Astrocyte (in vitro differentiated cells and primary cell): ENCODE measurements at regions not wholly inside any gene's neighbourhood (a gene's known extent, or its start where the extent isn't known, plus 50 kb on each side); places are given as distances from the start of the nearest gene placed in this dataset.
A peak's percentile ranks its signal among the peaks of the same experiment; 100 is the strongest.

Experiments used
- DNase-seq: peaks from one replicate; pipeline ENCODE4 v3.0.0-alpha.2; 2010; ENCODE audit warnings: low read depth
- FAIRE-seq: peaks from 2 replicates; lab custom pipeline; 2011; peaks lifted over from hg19 to GRCh38; lab: Jason Lieb, UNC
- H2AFZ ChIP-seq: 2 replicates; pipeline ENCODE4 v1.6.0; 2012; ENCODE audit warnings: low read depth, low read length, inconsistent platforms
- H3K27ac ChIP-seq: 2 replicates; pipeline ENCODE4 v1.5.1; 2011; ENCODE audit warnings: low read depth, low read length, inconsistent platforms
- H3K27me3 ChIP-seq: 2 replicates; pipeline ENCODE4 v1.6.0; 2011; ENCODE audit warnings: low read length, inconsistent platforms; ENCODE audit not compliant: insufficient read depth
- H3K36me3 ChIP-seq: 2 replicates; pipeline ENCODE4 v1.5.1; 2011; ENCODE audit warnings: low read length, inconsistent platforms; ENCODE audit not compliant: insufficient read depth
- H3K4me1 ChIP-seq: 2 replicates; pipeline ENCODE4 v1.5.1; 2011; ENCODE audit warnings: low read length, inconsistent platforms; ENCODE audit not compliant: insufficient read depth
- H3K4me2 ChIP-seq: 2 replicates; pipeline ENCODE4 v1.6.0; 2012; ENCODE audit warnings: low read length, inconsistent platforms
- H3K4me3 ChIP-seq: 2 replicates; pipeline ENCODE4 v1.5.1; 2011; ENCODE audit warnings: low read depth, mild to moderate bottlenecking, low read length, inconsistent platforms; ENCODE audit not compliant: insufficient read depth
- H3K79me2 ChIP-seq: 2 replicates; pipeline ENCODE4 v1.6.0; 2012; ENCODE audit warnings: mild to moderate bottlenecking, low read length, inconsistent platforms; ENCODE audit not compliant: insufficient read depth
- H3K9ac ChIP-seq: 2 replicates; pipeline ENCODE4 v1.6.0; 2012; ENCODE audit warnings: mild to moderate bottlenecking, low read length, inconsistent platforms
- H3K9me3 ChIP-seq: 2 replicates; pipeline ENCODE4 v1.5.1; 2012; ENCODE audit warnings: low read depth, mild to moderate bottlenecking, low read length, inconsistent platforms; ENCODE audit not compliant: insufficient read depth
- H4K20me1 ChIP-seq: 2 replicates; pipeline ENCODE4 v1.6.0; 2012; ENCODE audit warnings: low read length, inconsistent platforms; ENCODE audit not compliant: insufficient read depth
- H3K27ac Mint-ChIP-seq: one replicate; pipeline ENCODE4 v1.8.0; 2021; ENCODE audit warnings: mild to moderate bottlenecking, mixed read lengths; ENCODE audit not compliant: unreplicated experiment
- H3K27me3 Mint-ChIP-seq: one replicate; pipeline ENCODE4 v1.8.0; 2021; ENCODE audit warnings: low read depth, mixed read lengths; ENCODE audit not compliant: unreplicated experiment
- H3K36me3 Mint-ChIP-seq: one replicate; pipeline ENCODE4 v1.8.0; 2021; ENCODE audit warnings: low read depth, mixed read lengths; ENCODE audit not compliant: unreplicated experiment
- H3K4me1 Mint-ChIP-seq: one replicate; pipeline ENCODE4 v1.8.0; 2021; ENCODE audit warnings: low read depth, mixed read lengths; ENCODE audit not compliant: unreplicated experiment
- H3K4me3 Mint-ChIP-seq: one replicate; pipeline ENCODE4 v1.8.0; 2021; ENCODE audit warnings: mild to moderate bottlenecking, moderate library complexity, mixed read lengths; ENCODE audit not compliant: unreplicated experiment
- H3K9me3 Mint-ChIP-seq: one replicate; pipeline ENCODE4 v1.8.0; 2021; ENCODE audit warnings: mild to moderate bottlenecking, mixed read lengths; ENCODE audit not compliant: unreplicated experiment
- EZH2 ChIP-seq: IDR thresholded peaks from 2 replicates; pipeline ENCODE4 v1.6.1; 2012; ENCODE audit warnings: mild to moderate bottlenecking, low read length, inconsistent platforms; ENCODE audit not compliant: insufficient read depth
- TF ChIP-seq, protein P1 (sequence below): IDR thresholded peaks from 2 replicates; pipeline ENCODE4 v1.5.1; 2011; ENCODE audit warnings: low read depth, mild to moderate bottlenecking, inconsistent platforms, low read length, moderate library complexity; ENCODE audit not compliant: insufficient read depth

DNA sequence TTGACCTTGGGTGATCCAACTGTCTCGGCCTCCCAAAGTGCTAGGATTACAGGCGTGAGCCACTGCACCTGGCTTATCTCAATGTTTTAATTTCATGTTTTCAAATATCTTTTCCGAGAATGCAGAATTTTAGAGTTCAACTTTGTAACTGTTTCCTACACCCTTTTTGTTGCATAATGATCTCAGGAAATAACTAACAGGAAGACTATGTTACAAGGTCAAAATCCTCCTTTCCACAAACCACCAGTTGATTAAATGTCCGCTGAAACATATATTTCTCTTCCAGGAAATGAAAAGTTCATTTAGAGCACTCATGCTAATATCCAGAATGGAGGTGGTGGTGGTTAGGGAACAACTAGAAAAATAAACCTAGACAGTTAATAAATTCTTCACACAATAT, 377.8 kb downstream of the PPP4R3C start:
- Histone ChIP-seq H3K27ac (no peak overlapping the region), H4K20me1 (no peaks in the 10 kb centered on the region), H3K4me1 (no peaks in the 10 kb centered on the region), H2AFZ (no peak overlapping the region), H3K36me3 (no peaks in the 10 kb centered on the region), H3K9ac (no peak overlapping the region), H3K4me3 (no peak overlapping the region), H3K4me2 (no peak overlapping the region), H3K79me2 (no peaks in the 10 kb centered on the region), H3K9me3 (no peaks in the 10 kb centered on the region), H3K27me3 (no peaks in the 10 kb centered on the region)
- Mint-ChIP-seq H3K27ac (no peak overlapping the region), H3K4me3 (no peak overlapping the region), H3K4me1 (no peaks in the 10 kb centered on the region), H3K27me3 (no peaks in the 10 kb centered on the region), H3K36me3 (no peaks in the 10 kb centered on the region), H3K9me3 (no peaks in the 10 kb centered on the region)
- FAIRE-seq, result no peak
- TF ChIP-seq, protein P1, sequence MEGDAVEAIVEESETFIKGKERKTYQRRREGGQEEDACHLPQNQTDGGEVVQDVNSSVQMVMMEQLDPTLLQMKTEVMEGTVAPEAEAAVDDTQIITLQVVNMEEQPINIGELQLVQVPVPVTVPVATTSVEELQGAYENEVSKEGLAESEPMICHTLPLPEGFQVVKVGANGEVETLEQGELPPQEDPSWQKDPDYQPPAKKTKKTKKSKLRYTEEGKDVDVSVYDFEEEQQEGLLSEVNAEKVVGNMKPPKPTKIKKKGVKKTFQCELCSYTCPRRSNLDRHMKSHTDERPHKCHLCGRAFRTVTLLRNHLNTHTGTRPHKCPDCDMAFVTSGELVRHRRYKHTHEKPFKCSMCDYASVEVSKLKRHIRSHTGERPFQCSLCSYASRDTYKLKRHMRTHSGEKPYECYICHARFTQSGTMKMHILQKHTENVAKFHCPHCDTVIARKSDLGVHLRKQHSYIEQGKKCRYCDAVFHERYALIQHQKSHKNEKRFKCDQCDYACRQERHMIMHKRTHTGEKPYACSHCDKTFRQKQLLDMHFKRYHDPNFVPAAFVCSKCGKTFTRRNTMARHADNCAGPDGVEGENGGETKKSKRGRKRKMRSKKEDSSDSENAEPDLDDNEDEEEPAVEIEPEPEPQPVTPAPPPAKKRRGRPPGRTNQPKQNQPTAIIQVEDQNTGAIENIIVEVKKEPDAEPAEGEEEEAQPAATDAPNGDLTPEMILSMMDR, result no peak
- TF ChIP-seq EZH2, result no peak
- DNase-seq, result no peak

DNA sequence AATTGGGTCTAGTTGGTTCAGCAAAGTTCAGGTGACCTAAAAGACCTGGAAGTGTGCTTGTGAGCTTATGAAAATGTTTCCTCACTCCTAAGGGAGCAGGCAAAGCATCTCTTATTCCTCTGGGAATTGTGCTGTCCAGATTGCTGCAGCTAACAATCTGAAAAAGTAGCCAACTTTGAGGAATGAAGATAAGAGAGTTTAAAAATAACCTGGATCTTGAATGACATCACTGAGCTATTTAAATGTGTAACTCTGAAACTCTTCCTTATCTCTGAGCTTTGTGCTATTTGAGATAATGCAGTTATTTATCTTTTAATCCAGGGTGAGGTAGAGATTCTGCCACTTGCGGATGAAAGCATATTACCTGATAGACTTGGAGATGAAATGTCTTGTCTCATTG, 384.8 kb downstream of the PPP4R3C start:
- Mint-ChIP-seq H3K27me3 (no peaks in the 10 kb centered on the region), H3K4me1 (no peaks in the 10 kb centered on the region), H3K4me3 (no peak overlapping the region), H3K36me3 (no peaks in the 10 kb centered on the region), H3K9me3 (no peaks in the 10 kb centered on the region), H3K27ac (no peak overlapping the region)
- Histone ChIP-seq H3K9ac (no peak overlapping the region), H3K36me3 (no peaks in the 10 kb centered on the region), H3K9me3 (no peaks in the 10 kb centered on the region), H3K27ac (no peak overlapping the region), H4K20me1 (no peaks in the 10 kb centered on the region), H3K27me3 (no peaks in the 10 kb centered on the region), H3K4me2 (no peak overlapping the region), H3K4me3 (no peak overlapping the region), H2AFZ (no peak overlapping the region), H3K79me2 (no peaks in the 10 kb centered on the region), H3K4me1 (no peaks in the 10 kb centered on the region)
- peak; percentile 76 for FAIRE-seq
- no peak for DNase-seq
- no peak for TF ChIP-seq EZH2
- TF ChIP-seq, protein P1, result no peak

DNA sequence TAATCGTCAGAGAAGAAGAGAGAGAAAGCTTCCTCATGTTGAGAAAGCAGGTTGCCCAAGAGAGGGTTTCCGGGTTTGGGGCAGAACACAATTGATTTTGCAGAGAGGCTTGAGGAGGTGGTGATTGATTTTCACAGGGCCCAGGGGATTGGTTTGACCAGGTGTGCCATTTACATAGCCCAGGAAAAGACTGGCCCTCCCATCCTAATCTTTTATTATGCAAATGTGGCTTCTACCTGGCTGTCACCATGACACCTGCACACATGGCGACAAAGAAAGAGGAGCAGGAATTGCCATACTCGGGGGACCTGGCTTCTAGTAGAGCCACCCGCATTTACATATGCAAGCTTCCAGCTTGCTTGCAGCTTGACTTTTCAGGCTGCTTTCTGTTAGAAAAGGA, 405.3 kb downstream of the PPP4R3C start:
- Histone ChIP-seq H3K79me2 (no peaks in the 10 kb centered on the region), H3K4me2 (no peak overlapping the region), H3K4me3 (no peak overlapping the region), H3K27me3 (no peaks in the 10 kb centered on the region), H3K27ac (no peak overlapping the region), H3K36me3 (no peaks in the 10 kb centered on the region), H3K9ac (no peak overlapping the region), H2AFZ (no peak overlapping the region), H3K9me3 (no peaks in the 10 kb centered on the region), H3K4me1 (no peaks in the 10 kb centered on the region), H4K20me1 (no peaks in the 10 kb centered on the region)
- Mint-ChIP-seq H3K27ac (no peak overlapping the region), H3K9me3 (no peaks in the 10 kb centered on the region), H3K27me3 (no peaks in the 10 kb centered on the region), H3K4me1 (no peaks in the 10 kb centered on the region), H3K36me3 (no peaks in the 10 kb centered on the region), H3K4me3 (no peak overlapping the region)
- no peak for TF ChIP-seq EZH2
- TF ChIP-seq, protein P1, result no peak
- FAIRE-seq, result no peak
- no peak for DNase-seq
